Nephron progenitor cell (in vitro differentiated cells): ENCODE measurements at regions not wholly inside any gene's neighbourhood (a gene's known extent, or its start where the extent isn't known, plus 50 kb on each side); places are given as distances from the start of the nearest gene placed in this dataset.

Experiments used
- DNase-seq: peaks from one replicate; pipeline ENCODE4 v3.0.0; 2021
- H3K27ac Mint-ChIP-seq: 2 replicates; pipeline ENCODE4 v1.8.0; 2021; ENCODE audit warnings: mild to moderate bottlenecking, moderate library complexity, mixed read lengths
- H3K27me3 Mint-ChIP-seq: 2 replicates; pipeline ENCODE4 v1.8.0; 2021; ENCODE audit warnings: mild to moderate bottlenecking, low read depth, mixed read lengths; ENCODE audit not compliant: poor library complexity
- H3K36me3 Mint-ChIP-seq: 2 replicates; pipeline ENCODE4 v1.8.0; 2021; ENCODE audit warnings: low read depth, mixed read lengths
- H3K4me1 Mint-ChIP-seq: 2 replicates; pipeline ENCODE4 v1.8.0; 2021; ENCODE audit warnings: mixed read lengths
- H3K4me3 Mint-ChIP-seq: 2 replicates; pipeline ENCODE4 v1.8.0; 2021; ENCODE audit warnings: mild to moderate bottlenecking, moderate library complexity, mixed read lengths
- H3K9me3 Mint-ChIP-seq: 2 replicates; pipeline ENCODE4 v1.8.0; 2021; ENCODE audit warnings: mild to moderate bottlenecking, moderate library complexity, mixed read lengths
- TF ChIP-seq, protein P1 (sequence below): fragments of 200-600 bp; sonication (generic); IDR thresholded peaks from 2 replicates; pipeline ENCODE4 v1.5.0; 2021; ENCODE audit warnings: antibody characterized with exemption

- peaks cover 18% of the 10 kb centered on the region for H3K9me3 Mint-ChIP-seq
- no peak for DNase-seq
- TF ChIP-seq, protein P1, sequence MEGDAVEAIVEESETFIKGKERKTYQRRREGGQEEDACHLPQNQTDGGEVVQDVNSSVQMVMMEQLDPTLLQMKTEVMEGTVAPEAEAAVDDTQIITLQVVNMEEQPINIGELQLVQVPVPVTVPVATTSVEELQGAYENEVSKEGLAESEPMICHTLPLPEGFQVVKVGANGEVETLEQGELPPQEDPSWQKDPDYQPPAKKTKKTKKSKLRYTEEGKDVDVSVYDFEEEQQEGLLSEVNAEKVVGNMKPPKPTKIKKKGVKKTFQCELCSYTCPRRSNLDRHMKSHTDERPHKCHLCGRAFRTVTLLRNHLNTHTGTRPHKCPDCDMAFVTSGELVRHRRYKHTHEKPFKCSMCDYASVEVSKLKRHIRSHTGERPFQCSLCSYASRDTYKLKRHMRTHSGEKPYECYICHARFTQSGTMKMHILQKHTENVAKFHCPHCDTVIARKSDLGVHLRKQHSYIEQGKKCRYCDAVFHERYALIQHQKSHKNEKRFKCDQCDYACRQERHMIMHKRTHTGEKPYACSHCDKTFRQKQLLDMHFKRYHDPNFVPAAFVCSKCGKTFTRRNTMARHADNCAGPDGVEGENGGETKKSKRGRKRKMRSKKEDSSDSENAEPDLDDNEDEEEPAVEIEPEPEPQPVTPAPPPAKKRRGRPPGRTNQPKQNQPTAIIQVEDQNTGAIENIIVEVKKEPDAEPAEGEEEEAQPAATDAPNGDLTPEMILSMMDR = no peak
- H3K4me3 Mint-ChIP-seq = no peak overlapping the region
- no peaks in the 10 kb centered on the region for H3K36me3 Mint-ChIP-seq
- no peak overlapping the region for H3K27ac Mint-ChIP-seq
- no peaks in the 10 kb centered on the region for H3K4me1 Mint-ChIP-seq
- H3K27me3 Mint-ChIP-seq = peaks cover 3% of the 10 kb centered on the region
Measured at GRCh38 chr10:1846032-1846431, 108.7 kb upstream of the ADARB2 start.

GRCh38 chr10:1841759-1842158, 104.4 kb upstream of the ADARB2 start:
- TF ChIP-seq, protein P1 = no peak

DNA sequence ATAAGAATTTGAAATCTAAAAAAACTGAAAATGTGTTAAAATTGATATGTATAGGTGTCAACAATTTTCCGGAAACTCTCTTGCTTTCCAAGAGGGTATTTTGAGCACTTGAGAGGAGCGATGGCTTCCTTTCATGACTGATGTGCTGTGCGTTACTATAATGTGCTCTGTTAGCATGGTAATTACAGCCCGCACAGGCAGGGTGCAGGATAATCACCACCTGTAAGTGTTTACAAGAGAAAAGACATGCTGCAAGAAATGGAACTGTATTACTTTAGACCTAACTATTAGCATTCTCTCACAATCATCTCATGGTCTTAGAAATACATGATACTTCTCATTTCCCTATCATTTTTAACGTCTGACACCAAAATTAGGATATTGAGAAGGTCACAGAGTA, 92.4 kb upstream of the ADARB2 start:
- Mint-ChIP-seq H3K9me3 (peaks cover 3% of the 10 kb centered on the region), H3K4me1 (peaks cover 8% of the 10 kb centered on the region), H3K4me3 (no peak overlapping the region), H3K27ac (no peak overlapping the region), H3K27me3 (no peaks in the 10 kb centered on the region), H3K36me3 (no peaks in the 10 kb centered on the region)
- TF ChIP-seq, protein P1 = no peak
- DNase-seq = no peak

More at GRCh38 chr10:1841759-1842158, 104.4 kb upstream of the ADARB2 start:
- Mint-ChIP-seq H3K27ac (no peak overlapping the region), H3K36me3 (no peaks in the 10 kb centered on the region), H3K4me1 (no peaks in the 10 kb centered on the region), H3K4me3 (no peak overlapping the region), H3K27me3 (peaks cover 6% of the 10 kb centered on the region), H3K9me3 (no peaks in the 10 kb centered on the region)
- DNase-seq = no peak

DNA sequence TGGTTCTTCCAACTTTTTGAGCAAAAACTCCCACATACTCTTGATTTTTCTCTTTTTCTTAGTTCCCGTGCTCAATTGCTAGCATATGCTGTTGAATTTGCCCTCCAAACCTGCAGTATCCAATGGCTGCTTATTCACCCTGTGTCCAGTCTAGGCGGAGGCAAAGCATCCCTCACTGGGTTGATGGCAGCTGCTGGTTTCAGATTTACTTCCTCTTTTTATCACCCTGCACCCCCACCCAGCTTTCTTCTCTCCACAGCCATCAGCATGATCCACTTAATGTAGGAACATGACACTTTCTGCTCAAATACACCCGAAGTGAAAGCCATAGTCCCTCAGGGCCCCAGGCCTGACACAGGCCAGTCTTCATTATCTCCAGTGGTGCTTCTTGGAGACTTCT, 87.6 kb upstream of the ADARB2 start:
- Mint-ChIP-seq H3K36me3 (no peaks in the 10 kb centered on the region), H3K27ac (no peak overlapping the region), H3K27me3 (peaks cover 8% of the 10 kb centered on the region), H3K4me3 (no peak overlapping the region), H3K9me3 (peaks cover 3% of the 10 kb centered on the region), H3K4me1 (peaks cover 8% of the 10 kb centered on the region)
- TF ChIP-seq, protein P1 = no peak
- DNase-seq = no peak

DNA sequence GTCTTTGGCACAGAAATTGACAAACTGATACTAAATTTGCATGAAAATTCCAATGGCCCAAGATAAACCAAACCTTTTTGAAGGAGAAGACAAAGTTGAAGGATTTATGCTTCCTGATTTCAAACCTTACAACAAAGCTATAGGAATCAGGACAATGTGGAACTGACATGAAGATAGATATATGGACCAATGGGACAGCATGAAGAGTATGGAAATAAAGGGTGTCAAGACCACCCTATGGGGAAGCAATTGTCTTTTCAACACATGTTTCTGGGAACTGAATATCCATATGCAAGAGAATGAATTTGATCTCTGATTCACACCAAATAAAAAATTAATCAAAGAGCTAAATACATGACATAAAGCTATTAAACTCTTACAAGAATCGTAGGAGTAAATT, 77.2 kb upstream of the ADARB2 start:
- H3K4me1 Mint-ChIP-seq = no peaks in the 10 kb centered on the region

GRCh38 chr10:1809139-1809741, 71.9 kb upstream of the ADARB2 start:
- no peak overlapping the region for H3K4me3 Mint-ChIP-seq
- DNase-seq = no peak
- H3K27me3 Mint-ChIP-seq = peaks cover 9% of the 10 kb centered on the region
- H3K4me1 Mint-ChIP-seq = no peaks in the 10 kb centered on the region
- no peak overlapping the region for H3K27ac Mint-ChIP-seq
- TF ChIP-seq, protein P1 = no peak
- H3K9me3 Mint-ChIP-seq = no peaks in the 10 kb centered on the region
- no peaks in the 10 kb centered on the region for H3K36me3 Mint-ChIP-seq

More for the DNA sequence above, 77.2 kb upstream of the ADARB2 start:
- no peaks in the 10 kb centered on the region for H3K36me3 Mint-ChIP-seq
- peaks cover 11% of the 10 kb centered on the region for H3K9me3 Mint-ChIP-seq
- no peak overlapping the region for H3K27ac Mint-ChIP-seq
- no peak overlapping the region for H3K4me3 Mint-ChIP-seq
- DNase-seq = no peak
- TF ChIP-seq, protein P1 = no peak
- peaks cover 3% of the 10 kb centered on the region for H3K27me3 Mint-ChIP-seq
